Mesendoderm (in vitro differentiated cells): ENCODE measurements at regions not wholly inside any gene's neighbourhood (a gene's known extent, or its start where the extent isn't known, plus 50 kb on each side); places are given as distances from the start of the nearest gene placed in this dataset.

Experiments
- DNase-seq: peaks from one replicate; pipeline ENCODE4 v3.0.0; 2013
- H2AK5ac ChIP-seq: 2 replicates; pipeline ENCODE4 v1.6.1; 2013; ENCODE audit warnings: low read length, inconsistent platforms
- H2BK120ac ChIP-seq: 2 replicates; pipeline ENCODE4 v1.6.1; 2013; ENCODE audit warnings: low read depth, mild to moderate bottlenecking, low read length, moderate library complexity, mixed read lengths
- H2BK15ac ChIP-seq: replicated peaks from 2 replicates; pipeline ENCODE4 v1.6.1; 2013; ENCODE audit warnings: low read depth, mild to moderate bottlenecking, moderate library complexity
- H2BK5ac ChIP-seq: 2 replicates; pipeline ENCODE4 v1.6.1; 2013; ENCODE audit warnings: low read length, inconsistent platforms
- H3K18ac ChIP-seq: 2 replicates; pipeline ENCODE4 v1.6.1; 2013; ENCODE audit warnings: mild to moderate bottlenecking, low read length, mixed read lengths
- H3K23ac ChIP-seq: one replicate; pipeline ENCODE4 v1.6.1; 2013; ENCODE audit warnings: low read length
- H3K27ac ChIP-seq: 2 replicates; pipeline ENCODE4 v1.5.1; 2013; ENCODE audit warnings: low read depth, mild to moderate bottlenecking, inconsistent platforms, low read length, moderate library complexity
- H3K27me3 ChIP-seq: 2 replicates; pipeline ENCODE4 v1.6.1; 2013; ENCODE audit warnings: low read length, control low read depth, mild to moderate bottlenecking, inconsistent platforms; ENCODE audit not compliant: insufficient read depth, poor library complexity
- H3K36me3 ChIP-seq: 2 replicates; pipeline ENCODE4 v1.6.1; 2013; ENCODE audit warnings: low read length, inconsistent platforms; ENCODE audit not compliant: control insufficient read depth, insufficient read depth
- H3K4ac ChIP-seq: one replicate; pipeline ENCODE4 v1.6.1; 2013; ENCODE audit warnings: low read depth, mild to moderate bottlenecking, low read length, moderate library complexity
- H3K4me1 ChIP-seq: 2 replicates; pipeline ENCODE4 v1.6.1; 2013; ENCODE audit warnings: low read depth, low read length, inconsistent platforms; ENCODE audit not compliant: control insufficient read depth
- H3K4me2 ChIP-seq: 2 replicates; pipeline ENCODE4 v1.6.1; 2013; ENCODE audit warnings: low read length
- H3K4me3 ChIP-seq: 2 replicates; pipeline ENCODE4 v1.5.1; 2013; ENCODE audit warnings: mild to moderate bottlenecking, low read length
- H3K56ac ChIP-seq: one replicate; pipeline ENCODE4 v1.6.1; 2013; ENCODE audit warnings: low read length
- H3K79me1 ChIP-seq: 2 replicates; pipeline ENCODE4 v1.6.1; 2013; ENCODE audit warnings: low read length, inconsistent platforms
- H3K79me2 ChIP-seq: 2 replicates; pipeline ENCODE4 v1.6.1; 2013; ENCODE audit warnings: mild to moderate bottlenecking, low read length; ENCODE audit not compliant: control insufficient read depth, insufficient read depth
- H3K9ac ChIP-seq: 2 replicates; pipeline ENCODE4 v1.6.1; 2013; ENCODE audit warnings: low read length, inconsistent platforms
- H4K5ac ChIP-seq: one replicate; pipeline ENCODE4 v1.6.1; 2013; ENCODE audit warnings: low read length
- H4K8ac ChIP-seq: one replicate; pipeline ENCODE4 v1.6.1; 2013; ENCODE audit warnings: low read depth, mild to moderate bottlenecking, control low read depth, low read length, moderate library complexity
- WGBS: extraction: QIAGEN DNeasy Blood & Tissue Kit; methylation state at CpG from one replicate; pipeline ENCODE4 v1.1.7; 2013; ENCODE audit warnings: low lambda C conversion rate, missing lambda C conversion rate; ENCODE audit not compliant: insufficient coverage; ENCODE audit errors: extremely low coverage; 5-methylcytosine and 5-hydroxymethylcytosine counted together

DNA sequence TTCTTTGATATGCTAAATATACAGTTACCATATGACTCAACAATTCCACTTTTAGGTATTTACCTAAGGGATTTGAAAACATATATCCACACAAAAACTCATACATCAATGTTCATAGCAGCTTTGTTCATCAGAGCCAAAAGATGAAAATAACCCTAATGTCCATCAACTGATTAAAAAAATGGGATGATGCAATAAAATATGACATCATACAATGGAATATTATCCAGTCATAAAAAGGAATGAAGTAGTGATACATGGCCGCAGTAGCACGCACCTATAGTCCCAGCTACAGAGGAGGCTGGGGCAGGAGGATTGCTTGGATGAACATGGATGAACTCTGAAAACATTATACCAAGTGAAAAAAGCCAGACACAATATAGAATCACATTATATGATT is 101.4 kb upstream of the SIRPA start:
- no peak overlapping the region for H3K23ac ChIP-seq
- no peak overlapping the region for H2BK15ac ChIP-seq
- no peaks in the 10 kb centered on the region for H3K4me1 ChIP-seq
- H2BK120ac ChIP-seq: no peak overlapping the region
- H3K27me3 ChIP-seq: no peaks in the 10 kb centered on the region
- H4K8ac ChIP-seq: no peak overlapping the region
- H3K9ac ChIP-seq: no peak overlapping the region
- H4K5ac ChIP-seq: no peak overlapping the region
- no peak overlapping the region for H3K4me2 ChIP-seq
- H3K79me1 ChIP-seq: no peaks in the 10 kb centered on the region
- no peak overlapping the region for H3K18ac ChIP-seq
- no peaks in the 10 kb centered on the region for H3K79me2 ChIP-seq
- H3K4me3 ChIP-seq: no peak overlapping the region
- H3K4ac ChIP-seq: no peak overlapping the region
- WGBS: no CpG with 5 or more reads among the region's 2 CpGs
- no peak overlapping the region for H3K27ac ChIP-seq
- no peaks in the 10 kb centered on the region for H3K36me3 ChIP-seq
- no peak overlapping the region for H2BK5ac ChIP-seq
- H3K56ac ChIP-seq: no peak overlapping the region
- no peak for DNase-seq
- H2AK5ac ChIP-seq: no peak overlapping the region

DNA sequence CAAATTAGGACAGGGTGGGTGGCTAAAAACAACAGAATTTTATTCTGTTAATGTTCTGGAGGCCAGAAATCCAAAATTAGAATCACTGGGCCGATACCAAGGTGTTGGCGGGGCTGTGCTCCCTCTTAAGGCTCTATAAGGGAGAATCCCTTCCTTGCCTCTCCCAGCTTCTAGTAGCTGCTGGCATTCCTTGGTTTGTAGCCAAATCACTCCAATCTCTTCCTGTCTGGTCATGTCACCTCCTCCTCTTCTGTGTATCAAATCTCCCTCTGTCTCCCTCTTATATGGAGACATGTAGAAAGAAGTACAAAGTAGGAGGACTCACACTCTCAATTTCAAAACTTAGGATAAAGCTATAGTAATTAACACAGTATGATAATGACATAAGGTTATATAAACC is 102.9 kb upstream of the SIRPA start:
- no peak overlapping the region for H3K56ac ChIP-seq
- no peak overlapping the region for H4K8ac ChIP-seq
- H3K4me3 ChIP-seq: no peak overlapping the region
- H2BK120ac ChIP-seq: no peak overlapping the region
- no peak overlapping the region for H3K4ac ChIP-seq
- no peak overlapping the region for H3K27ac ChIP-seq
- no peak overlapping the region for H2AK5ac ChIP-seq
- H2BK15ac ChIP-seq: no peak overlapping the region
- H3K18ac ChIP-seq: no peak overlapping the region
- no peaks in the 10 kb centered on the region for H3K36me3 ChIP-seq
- no peak overlapping the region for H3K9ac ChIP-seq
- H3K4me1 ChIP-seq: no peaks in the 10 kb centered on the region
- no peak for DNase-seq
- H3K79me1 ChIP-seq: no peaks in the 10 kb centered on the region
- no peak overlapping the region for H3K23ac ChIP-seq
- no peak overlapping the region for H4K5ac ChIP-seq
- H3K79me2 ChIP-seq: no peaks in the 10 kb centered on the region
- no peak overlapping the region for H2BK5ac ChIP-seq
- no peak overlapping the region for H3K4me2 ChIP-seq
- no CpG with 5 or more reads among the region's 2 CpGs for WGBS
- H3K27me3 ChIP-seq: no peaks in the 10 kb centered on the region

- no peak overlapping the region for H3K4me3 ChIP-seq
- H3K27ac ChIP-seq: no peak overlapping the region
- no peaks in the 10 kb centered on the region for H3K27me3 ChIP-seq
- no peak overlapping the region for H3K23ac ChIP-seq
- H2BK120ac ChIP-seq: no peak overlapping the region
- H3K4ac ChIP-seq: no peak overlapping the region
- no peaks in the 10 kb centered on the region for H3K79me2 ChIP-seq
- no peaks in the 10 kb centered on the region for H3K36me3 ChIP-seq
- no peaks in the 10 kb centered on the region for H3K79me1 ChIP-seq
- H3K4me1 ChIP-seq: no peaks in the 10 kb centered on the region
- H3K9ac ChIP-seq: no peak overlapping the region
- no peak overlapping the region for H2BK5ac ChIP-seq
- DNase-seq: no peak
- no peak overlapping the region for H2BK15ac ChIP-seq
- no peak overlapping the region for H3K56ac ChIP-seq
- H2AK5ac ChIP-seq: no peak overlapping the region
- no CpG with 5 or more reads among the region's 3 CpGs for whole genome bisulfite sequencing
- no peak overlapping the region for H3K4me2 ChIP-seq
- no peak overlapping the region for H4K5ac ChIP-seq
- no peak overlapping the region for H4K8ac ChIP-seq
- H3K18ac ChIP-seq: no peak overlapping the region
These were observed 104.8 kb upstream of the SIRPA start for GRCh38 chr20:1790386-1790785.

DNA sequence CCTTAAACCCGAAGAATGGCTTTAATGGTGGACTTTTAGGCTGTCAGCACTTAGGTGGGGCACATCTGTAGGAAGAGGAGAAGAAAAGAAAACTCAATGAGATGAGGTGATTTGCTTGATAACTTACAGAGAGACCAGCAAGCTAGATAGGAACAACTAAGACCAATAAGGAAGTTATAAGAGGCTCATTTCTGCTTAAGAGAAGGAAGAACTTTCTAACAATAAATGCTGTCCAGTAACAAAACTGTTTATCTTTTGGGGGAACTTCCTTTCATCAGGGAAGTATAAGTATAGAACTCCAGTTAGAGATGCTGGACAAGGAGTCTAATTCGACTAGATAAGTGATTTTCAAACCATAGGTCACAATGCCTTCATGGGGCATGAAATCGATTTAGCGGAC is 107.2 kb upstream of the SIRPA start:
- WGBS: no CpG with 5 or more reads among the region's 4 CpGs
- no peak overlapping the region for H2AK5ac ChIP-seq
- H3K79me2 ChIP-seq: no peaks in the 10 kb centered on the region
- no peaks in the 10 kb centered on the region for H3K27me3 ChIP-seq
- no peak overlapping the region for H3K27ac ChIP-seq
- H2BK120ac ChIP-seq: no peak overlapping the region
- H3K18ac ChIP-seq: no peak overlapping the region
- no peak overlapping the region for H3K9ac ChIP-seq
- no peak overlapping the region for H3K4me2 ChIP-seq
- no peak overlapping the region for H3K56ac ChIP-seq
- no peaks in the 10 kb centered on the region for H3K36me3 ChIP-seq
- no peaks in the 10 kb centered on the region for H3K79me1 ChIP-seq
- H3K4ac ChIP-seq: no peak overlapping the region
- no peak overlapping the region for H3K4me3 ChIP-seq
- no peak for DNase-seq
- no peak overlapping the region for H3K23ac ChIP-seq
- H2BK15ac ChIP-seq: no peak overlapping the region
- H4K8ac ChIP-seq: no peak overlapping the region
- no peak overlapping the region for H4K5ac ChIP-seq
- no peaks in the 10 kb centered on the region for H3K4me1 ChIP-seq
- no peak overlapping the region for H2BK5ac ChIP-seq

- Histone ChIP-seq H4K8ac (no peak overlapping the region), H3K4me2 (no peak overlapping the region), H2BK15ac (no peak overlapping the region), H3K79me2 (no peaks in the 10 kb centered on the region), H3K4ac (no peak overlapping the region), H3K56ac (no peak overlapping the region), H3K27me3 (no peaks in the 10 kb centered on the region), H3K18ac (no peak overlapping the region), H3K9ac (no peak overlapping the region), H3K4me3 (no peak overlapping the region), H2BK120ac (no peak overlapping the region), H2BK5ac (no peak overlapping the region), H3K4me1 (no peaks in the 10 kb centered on the region), H4K5ac (no peak overlapping the region), H3K27ac (no peak overlapping the region), H3K36me3 (no peaks in the 10 kb centered on the region), H3K79me1 (no peaks in the 10 kb centered on the region), H2AK5ac (no peak overlapping the region), H3K23ac (no peak overlapping the region)
- WGBS: no CpG with 5 or more reads among the region's 6 CpGs
- DNase-seq: no peak
These were observed 108.7 kb upstream of the SIRPA start for GRCh38 chr20:1786486-1786885.

- no peak overlapping the region for H3K4ac ChIP-seq
- H3K4me1 ChIP-seq: no peaks in the 10 kb centered on the region
- H3K27ac ChIP-seq: no peak overlapping the region
- H3K36me3 ChIP-seq: no peaks in the 10 kb centered on the region
- H3K79me2 ChIP-seq: no peaks in the 10 kb centered on the region
- no peak overlapping the region for H3K56ac ChIP-seq
- H3K4me3 ChIP-seq: no peak overlapping the region
- no peaks in the 10 kb centered on the region for H3K27me3 ChIP-seq
- no CpG with 5 or more reads among the region's 4 CpGs for WGBS
- no peak overlapping the region for H4K5ac ChIP-seq
- no peak overlapping the region for H3K18ac ChIP-seq
- no peak for DNase-seq
- no peak overlapping the region for H3K9ac ChIP-seq
- no peak overlapping the region for H2AK5ac ChIP-seq
- no peak overlapping the region for H4K8ac ChIP-seq
- H3K4me2 ChIP-seq: no peak overlapping the region
- H3K23ac ChIP-seq: no peak overlapping the region
- H2BK5ac ChIP-seq: no peak overlapping the region
- H2BK15ac ChIP-seq: no peak overlapping the region
- H2BK120ac ChIP-seq: no peak overlapping the region
- no peaks in the 10 kb centered on the region for H3K79me1 ChIP-seq
These were observed 110.6 kb upstream of the SIRPA start for GRCh38 chr20:1784586-1784985.
